Testis (tissue), 2 donors: ENCODE measurements at regions not wholly inside any gene's neighbourhood (a gene's known extent, or its start where the extent isn't known, plus 50 kb on each side); places are given as distances from the start of the nearest gene placed in this dataset.

Source experiments
- DNase-seq: peaks from one replicate; pipeline ENCODE4 v3.0.0-alpha.2; 2019
- H3K27ac ChIP-seq, 2 donors: fragments of 200-600 bp; sonication (generic); one replicate each; pipeline ENCODE4 v1.5.1; 2019
- H3K27me3 ChIP-seq: fragments of 200-600 bp; sonication (generic); one replicate; pipeline ENCODE4 v1.5.1; 2019
- H3K36me3 ChIP-seq: fragments of 200-600 bp; sonication (generic); one replicate; pipeline ENCODE4 v1.5.1; 2017; ENCODE audit warnings: low read depth; ENCODE audit errors: missing control alignments
- H3K4me1 ChIP-seq: fragments of 200-600 bp; sonication (generic); one replicate; pipeline ENCODE4 v1.5.1; 2019
- H3K4me3 ChIP-seq, 2 donors: fragments of 200-600 bp; sonication (generic); one replicate each; pipeline ENCODE4 v1.5.1; 2017 to 2019
- H3K9me3 ChIP-seq: fragments of 200-600 bp; sonication (generic); one replicate; pipeline ENCODE4 v1.5.1; 2017
- CTCF ChIP-seq, 3 experiments: fragments of 450-650 bp in 2 of 3; fragments of 200-600 bp in 1 of 3; sonication (generic) in 1 of 3; IDR thresholded peaks; one replicate each; pipeline ENCODE4 v1.5.1; 2016 to 2019; ENCODE audit warnings: antibody characterized with exemption in 3 of 3, mild to moderate bottlenecking in 2 of 3, moderate library complexity in 1 of 3
- POLR2A ChIP-seq: fragments of 450-650 bp; IDR thresholded peaks from one replicate; pipeline ENCODE4 v1.6.1; 2017; ENCODE audit warnings: antibody characterized with exemption, mild to moderate bottlenecking, moderate library complexity
- WGBS, 2 donors: methylation state at CpG; one replicate each; pipeline ENCODE4 v1.1.5; 2018; 5-methylcytosine and 5-hydroxymethylcytosine counted together
- intact Hi-C: fragments of 100-400 bp; cut with DNase I; formaldehyde crosslinking; loops from one replicate; pipeline ENCODE4 v1.15.1; 2023; ENCODE audit warnings: low total_unique reads

- H3K27me3 ChIP-seq: no peaks in the 10 kb centered on the region
- intact Hi-C loops: no loop called here
- H3K27ac ChIP-seq: no peak overlapping the region
- no peaks in the 10 kb centered on the region for H3K36me3 ChIP-seq
- TF ChIP-seq CTCF (IDR thresholded peaks at IDR 0.05) (no peak), POLR2A (no peak)
- 97 to 100% methylated on average over 1 of the region's 1 CpG for WGBS, 2 donors
- H3K9me3 ChIP-seq: no peaks in the 10 kb centered on the region
- H3K4me1 ChIP-seq: no peaks in the 10 kb centered on the region
- no peak for DNase-seq
- H3K4me3 ChIP-seq: no peak overlapping the region
Observed at GRCh38 chr5:5037674-5038073, 102.5 kb upstream of the ADAMTS16 start.

DNA sequence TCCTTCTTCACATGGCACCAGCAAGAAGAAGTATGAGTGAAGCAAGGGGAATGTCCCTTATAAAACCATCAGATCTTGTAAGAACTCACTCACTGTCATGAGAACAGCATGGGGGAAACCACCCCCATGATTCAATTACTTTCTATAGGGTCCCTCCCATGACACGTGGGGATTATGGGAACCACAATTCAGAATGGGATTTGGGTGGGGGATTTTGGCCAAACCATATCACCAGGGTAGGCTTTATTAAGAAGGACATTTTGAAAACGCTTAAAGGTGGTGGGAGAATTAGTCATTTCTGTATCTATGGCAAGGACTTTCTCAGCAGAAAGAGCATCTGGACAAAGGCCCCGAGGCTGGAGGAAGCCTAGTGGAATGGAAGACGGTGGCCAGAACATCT, 100.2 kb upstream of the ADAMTS16 start:
- TF ChIP-seq CTCF (IDR thresholded peaks at IDR 0.05) (no peak), POLR2A (no peak)
- Histone ChIP-seq H3K9me3 (no peaks in the 10 kb centered on the region), H3K36me3 (no peaks in the 10 kb centered on the region), H3K4me3 (no peak overlapping the region), H3K27ac (no peak overlapping the region), H3K27me3 (no peaks in the 10 kb centered on the region), H3K4me1 (no peaks in the 10 kb centered on the region)
- intact Hi-C loops: no loop called here
- no peak for DNase-seq
- 86 to 91% methylated on average over 4 of the region's 4 CpGs for WGBS, 2 donors

- WGBS, 2 donors: 77 to 82% methylated on average over 3 of the region's 3 CpGs
- H3K36me3 ChIP-seq: no peaks in the 10 kb centered on the region
- H3K27ac ChIP-seq: no peak overlapping the region
- no peaks in the 10 kb centered on the region for H3K4me1 ChIP-seq
- H3K27me3 ChIP-seq: no peaks in the 10 kb centered on the region
- H3K9me3 ChIP-seq: no peaks in the 10 kb centered on the region
- no peak for TF ChIP-seq POLR2A
- TF ChIP-seq CTCF (IDR thresholded peaks at IDR 0.05): no peak
- intact Hi-C loops: no loop called here
- no peak overlapping the region for H3K4me3 ChIP-seq
- no peak for DNase-seq
Observed at GRCh38 chr5:5040712-5041111, 99.4 kb upstream of the ADAMTS16 start.

DNA sequence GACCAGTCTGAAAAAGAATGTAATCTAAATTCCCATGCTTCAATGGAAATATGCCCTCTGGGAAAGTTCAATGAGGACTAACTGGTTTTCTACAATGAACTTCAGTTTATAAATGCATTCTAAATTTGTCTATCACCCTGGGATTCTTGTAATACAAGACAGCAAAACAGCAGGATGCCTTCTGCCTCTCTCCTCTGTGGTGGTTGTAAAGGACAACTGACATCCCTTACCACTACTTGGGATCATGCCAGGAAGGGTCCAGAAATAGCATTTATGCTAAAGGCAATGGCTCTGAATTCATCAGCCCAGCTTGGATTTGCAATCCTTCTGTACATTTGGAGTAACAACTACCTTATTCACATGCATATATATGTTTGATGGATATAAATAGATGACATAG, 97.3 kb upstream of the ADAMTS16 start:
- H3K4me1 ChIP-seq: no peaks in the 10 kb centered on the region
- DNase-seq: no peak
- intact Hi-C loops: no loop called here
- H3K4me3 ChIP-seq: no peak overlapping the region
- no peak overlapping the region for H3K27ac ChIP-seq
- no peaks in the 10 kb centered on the region for H3K36me3 ChIP-seq
- H3K27me3 ChIP-seq: no peaks in the 10 kb centered on the region
- no peak for TF ChIP-seq CTCF (IDR thresholded peaks at IDR 0.05)
- no peak for TF ChIP-seq POLR2A
- H3K9me3 ChIP-seq: no peaks in the 10 kb centered on the region

DNA sequence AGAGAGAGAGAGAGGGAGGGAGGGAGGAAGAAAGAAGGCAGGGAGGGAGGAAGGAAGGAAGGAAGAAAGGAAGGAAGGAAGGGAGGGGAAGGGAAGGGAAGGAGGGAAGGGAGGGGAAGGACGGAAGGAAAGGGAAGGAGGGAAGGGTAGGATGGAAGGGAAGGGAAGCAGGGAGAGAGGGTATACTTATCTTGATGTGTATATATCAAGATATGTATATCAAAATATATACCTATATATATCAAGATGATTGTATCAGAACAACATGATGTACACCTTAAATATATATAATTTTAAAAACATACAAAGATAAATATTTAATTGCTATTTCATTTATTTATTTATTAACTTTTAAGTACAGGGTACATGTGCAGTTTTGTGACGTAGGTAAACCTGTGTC, 96.8 kb upstream of the ADAMTS16 start:
- Histone ChIP-seq H3K27me3 (no peaks in the 10 kb centered on the region), H3K4me3 (no peak overlapping the region), H3K27ac (no peak overlapping the region), H3K36me3 (no peaks in the 10 kb centered on the region), H3K9me3 (no peaks in the 10 kb centered on the region), H3K4me1 (no peaks in the 10 kb centered on the region)
- WGBS, 2 donors: 38 to 64% methylated on average over 2 of the region's 2 CpGs
- intact Hi-C loops: no loop called here
- TF ChIP-seq CTCF (IDR thresholded peaks at IDR 0.05) (no peak), POLR2A (no peak)
- DNase-seq: no peak
